Adrenal gland (tissue), 9 donors: ENCODE measurements at regions not wholly inside any gene's neighbourhood (a gene's known extent, or its start where the extent isn't known, plus 50 kb on each side); places are given as distances from the start of the nearest gene placed in this dataset.
A peak's percentile ranks its signal among the peaks of the same experiment; 100 is the strongest.

Source experiments
- DNase-seq, 7 donors: peaks; one replicate each; pipeline ENCODE4 v3.0.0-alpha.2; 2019 to 2020
- H3K27ac ChIP-seq, 5 donors: fragments of 200-600 bp; sonication (generic) in 4 of 5; 1 replicate in 3 of 5; 2 replicates in 2 of 5; pipeline versions ENCODE4 v1.5.1 to v1.8.0; 2016 to 2020; ENCODE audit warnings: mild to moderate bottlenecking in 1 of 5
- H3K27me3 ChIP-seq: fragments of 200-600 bp; 2 replicates; pipeline ENCODE4 v1.8.0; 2021
- H3K36me3 ChIP-seq, 2 donors: fragments of 200-600 bp; replicated peaks in 1 of 2; 1 replicate in 1 of 2; 2 replicates in 1 of 2; pipeline versions ENCODE4 v1.5.1 to v1.8.0; 2018 to 2022
- H3K4me1 ChIP-seq, 2 donors: fragments of 200-600 bp; replicated peaks in 1 of 2; 1 replicate in 1 of 2; 2 replicates in 1 of 2; pipeline versions ENCODE4 v1.5.1 to v1.8.0; 2018 to 2021
- H3K4me3 ChIP-seq, 4 donors: fragments of 200-600 bp; sonication (generic) in 3 of 4; one replicate each; pipeline ENCODE4 v1.5.1; 2016 to 2018
- H3K9me3 ChIP-seq, 3 donors: fragments of 200-600 bp; sonication (generic) in 1 of 3; replicated peaks in 1 of 3; 1 replicate in 2 of 3; 2 replicates in 1 of 3; pipeline versions ENCODE4 v1.5.1 to v1.8.0; 2016 to 2021
- CTCF ChIP-seq, 6 experiments: fragments of 450-650 bp in 4 of 6; fragments of 200-600 bp in 2 of 6; sonication (generic) in 1 of 6; IDR thresholded peaks; 1 replicate in 5 of 6; 2 replicates in 1 of 6; pipeline versions ENCODE4 v1.5.1 to v1.8.0; 2016 to 2021; ENCODE audit warnings: antibody characterized with exemption in 6 of 6, mild to moderate bottlenecking in 2 of 6, moderate library complexity in 1 of 6
- POLR2A ChIP-seq, 2 donors: fragments of 450-650 bp; IDR thresholded peaks; one replicate each; pipeline ENCODE4 v1.6.1; 2017; ENCODE audit warnings: antibody characterized with exemption in 2 of 2, mild to moderate bottlenecking in 2 of 2, moderate library complexity in 1 of 2
- WGBS, 4 donors: extraction: QIAGEN DNeasy Blood & Tissue Kit in 2 of 4; methylation state at CpG; one replicate each; pipeline versions ENCODE4 v1.1.5 to v1.1.7; 2013 to 2017; 5-methylcytosine and 5-hydroxymethylcytosine counted together
- intact Hi-C, 2 donors: fragments of 100-400 bp; cut with DNase I; formaldehyde crosslinking; loops; one replicate each; pipeline versions ENCODE4 v1.14.1 to v1.15.0; 2022 to 2023
- donor health status: healthy with polysubstance abuse.
- donor health status: Bipolar disorder and iron deficiency.
- donor health status: DM: yes; HTN: yes; CAD: no.
- donor health status: DM: no; HTN: no; CAD: no.
- donor health status: DM: no; HTN: no; CAD: no.

GRCh38 chr7:42740408-42740807 lies 171.5 kb downstream of the C7orf25 start:
- H3K27ac ChIP-seq: no peak overlapping the region
- no peak overlapping the region for H3K4me3 ChIP-seq
- no peak for DNase-seq
- no peaks in the 10 kb centered on the region for H3K36me3 ChIP-seq
- no peaks in the 10 kb centered on the region for H3K27me3 ChIP-seq
- H3K4me1 ChIP-seq: peaks cover 0 to 9% of the 10 kb centered on the region in 2 donors
- TF ChIP-seq CTCF (IDR thresholded peaks at IDR 0.05) (no peak), POLR2A (IDR thresholded peaks at IDR 0.05) (no peak)
- intact Hi-C loops: no loop called here
- WGBS, 4 donors: 36 to 56% (median 40%) methylated on average over 3 of the region's 3 CpGs
- H3K9me3 ChIP-seq: no peaks in the 10 kb centered on the region

- TF ChIP-seq POLR2A (IDR thresholded peaks at IDR 0.05): no peak
- no peak for TF ChIP-seq CTCF (IDR thresholded peaks at IDR 0.05)
- Histone ChIP-seq H3K4me3 (no peak overlapping the region), H3K4me1 (peaks cover 0 to 11% of the 10 kb centered on the region in 2 donors), H3K36me3 (no peaks in the 10 kb centered on the region), H3K27me3 (no peaks in the 10 kb centered on the region), H3K9me3 (no peaks in the 10 kb centered on the region), H3K27ac (no peak overlapping the region)
- no peak for DNase-seq
- WGBS, 4 donors: 73 to 84% (median 76%) methylated on average over 8 of the region's 8 CpGs
- intact Hi-C loops: no loop called here
These were observed 172.2 kb downstream of the C7orf25 start for GRCh38 chr7:42739638-42740037.

- no peaks in the 10 kb centered on the region for H3K36me3 ChIP-seq
- H3K4me3 ChIP-seq: no peak overlapping the region
- H3K27me3 ChIP-seq: no peaks in the 10 kb centered on the region
- H3K27ac ChIP-seq: no peak overlapping the region
- no peak for DNase-seq
- TF ChIP-seq POLR2A (IDR thresholded peaks at IDR 0.05) (no peak), CTCF (IDR thresholded peaks at IDR 0.05) (no peak)
- H3K4me1 ChIP-seq: peaks cover 0 to 13% of the 10 kb centered on the region in 2 donors
- WGBS, 4 donors: 76 to 87% (median 83%) methylated on average over 1 of the region's 1 CpG
- H3K9me3 ChIP-seq: no peaks in the 10 kb centered on the region
- intact Hi-C loops: no loop called here
These were observed 174.9 kb downstream of the C7orf25 start for GRCh38 chr7:42736931-42737330.

GRCh38 chr7:42735081-42735480 lies 176.8 kb downstream of the C7orf25 start:
- peak overlapping the region in 1 of 5 donors; percentile 21 for H3K27ac ChIP-seq
- no peak for DNase-seq
- TF ChIP-seq POLR2A (IDR thresholded peaks at IDR 0.05) (no peak), CTCF (IDR thresholded peaks at IDR 0.05) (no peak)
- H3K4me3 ChIP-seq: no peak overlapping the region
- no peaks in the 10 kb centered on the region for H3K36me3 ChIP-seq
- no peaks in the 10 kb centered on the region for H3K27me3 ChIP-seq
- intact Hi-C loops: no loop called here
- peaks cover 4 to 7% of the 10 kb centered on the region in 2 donors for H3K4me1 ChIP-seq
- 49 to 70% (median 53%) methylated on average over 2 of the region's 2 CpGs for WGBS, 4 donors
- no peaks in the 10 kb centered on the region for H3K9me3 ChIP-seq
